ENCODE measurements at regions not wholly inside any gene's neighbourhood (a gene's known extent, or its start where the extent isn't known, plus 50 kb on each side); places are given as distances from the start of the nearest gene placed in this dataset.

- H2BK15ac ChIP-seq (ENCODE audit: low read depth, low read length): no peak overlapping the region
- H4K91ac ChIP-seq (ENCODE audit: insufficient read length, low read depth, low read length): no peak overlapping the region
- no peak overlapping the region for H3K18ac ChIP-seq (ENCODE audit: insufficient read length, low read depth, low read length)
Observed at GRCh38 chr1:70779571-70779970, 268.0 kb downstream of the PTGER3 start.

More at GRCh38 chr1:70779571-70779970, 268.0 kb downstream of the PTGER3 start:
- no peak overlapping the region for H2BK12ac ChIP-seq (ENCODE audit: insufficient read length, low read depth, low read length)
- no peaks in the 10 kb centered on the region for H3K9me3 ChIP-seq (ENCODE audit: control insufficient read depth, low read depth, low read length)
- no peak overlapping the region for H3K27ac ChIP-seq (ENCODE audit: insufficient read length, low read depth, low read length)
- no peak overlapping the region for H2BK20ac ChIP-seq (ENCODE audit: low read depth, low read length, poor library complexity, severe bottlenecking)
- Mint-ChIP-seq H3K36me3 (ENCODE audit: insufficient read depth in 1 of 3, low read depth in 3 of 3) (no peaks in the 10 kb centered on the region), H3K4me1 (no peaks in the 10 kb centered on the region), H3K9me3 (no peaks in the 10 kb centered on the region; a peak in 1 of 5 replicates), H3K27me3 (ENCODE audit: low read depth) (no peaks in the 10 kb centered on the region), H3K4me3 (no peak overlapping the region), H3K27ac (no peak overlapping the region)
- no peak overlapping the region for H2BK120ac ChIP-seq (ENCODE audit: low read depth, low read length, poor library complexity, severe bottlenecking)
- H2BK5ac ChIP-seq (ENCODE audit: insufficient read length, low read length): no peak overlapping the region
- H4K20me1 ChIP-seq (ENCODE audit: control insufficient read depth, insufficient read depth, insufficient read length): no peaks in the 10 kb centered on the region
- no peak overlapping the region for H3K4me2 ChIP-seq (ENCODE audit: insufficient read depth, insufficient read length, low read length)
- H3K4ac ChIP-seq (ENCODE audit: low read depth, low read length): no peak overlapping the region
- no peak for DNase-seq
- H3K9ac ChIP-seq (ENCODE audit: extremely low read depth, insufficient read length, low read length): no peak overlapping the region
- no peak overlapping the region for H3K56ac ChIP-seq (ENCODE audit: insufficient read length, low read depth, low read length)
- H4K8ac ChIP-seq (replicated peaks; ENCODE audit: insufficient read length, low read depth, low read length): no peak overlapping the region
- TF ChIP-seq, protein P1, sequence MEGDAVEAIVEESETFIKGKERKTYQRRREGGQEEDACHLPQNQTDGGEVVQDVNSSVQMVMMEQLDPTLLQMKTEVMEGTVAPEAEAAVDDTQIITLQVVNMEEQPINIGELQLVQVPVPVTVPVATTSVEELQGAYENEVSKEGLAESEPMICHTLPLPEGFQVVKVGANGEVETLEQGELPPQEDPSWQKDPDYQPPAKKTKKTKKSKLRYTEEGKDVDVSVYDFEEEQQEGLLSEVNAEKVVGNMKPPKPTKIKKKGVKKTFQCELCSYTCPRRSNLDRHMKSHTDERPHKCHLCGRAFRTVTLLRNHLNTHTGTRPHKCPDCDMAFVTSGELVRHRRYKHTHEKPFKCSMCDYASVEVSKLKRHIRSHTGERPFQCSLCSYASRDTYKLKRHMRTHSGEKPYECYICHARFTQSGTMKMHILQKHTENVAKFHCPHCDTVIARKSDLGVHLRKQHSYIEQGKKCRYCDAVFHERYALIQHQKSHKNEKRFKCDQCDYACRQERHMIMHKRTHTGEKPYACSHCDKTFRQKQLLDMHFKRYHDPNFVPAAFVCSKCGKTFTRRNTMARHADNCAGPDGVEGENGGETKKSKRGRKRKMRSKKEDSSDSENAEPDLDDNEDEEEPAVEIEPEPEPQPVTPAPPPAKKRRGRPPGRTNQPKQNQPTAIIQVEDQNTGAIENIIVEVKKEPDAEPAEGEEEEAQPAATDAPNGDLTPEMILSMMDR (conservative IDR thresholded peaks at IDR 0.05): no peak
- H3K14ac ChIP-seq (ENCODE audit: insufficient read depth, low read length): no peak overlapping the region
- H4K5ac ChIP-seq (ENCODE audit: insufficient read length, low read depth, low read length): no peak overlapping the region
- no peaks in the 10 kb centered on the region for H3K79me1 ChIP-seq (ENCODE audit: insufficient read depth, low read depth, low read length, poor library complexity, severe bottlenecking)
- H3T11ph ChIP-seq (ENCODE audit: low read length): no peak overlapping the region
- no peaks in the 10 kb centered on the region for H3K79me2 ChIP-seq (ENCODE audit: insufficient read depth, low read length)
- no CpG with 5 or more reads among the region's 3 CpGs for WGBS (ENCODE audit: extremely low coverage, insufficient read length, low lambda C conversion rate)
- no peaks in the 10 kb centered on the region for H3K4me1 ChIP-seq (ENCODE audit: insufficient read depth, low read length)
- no peak overlapping the region for H2AK5ac ChIP-seq (ENCODE audit: insufficient read length, low read length)
- no peaks in the 10 kb centered on the region for H3K23me2 ChIP-seq (ENCODE audit: insufficient read length, low read depth, low read length, poor library complexity, severe bottlenecking)
- H3K27me3 ChIP-seq (ENCODE audit: insufficient read depth, low read length): no peaks in the 10 kb centered on the region
- no peak overlapping the region for H3K23ac ChIP-seq (ENCODE audit: insufficient read length, low read depth, low read length)
- no peak overlapping the region for H2AFZ ChIP-seq (ENCODE audit: low read length)

Measured in H9 (cell line).